ENCODE measurements at regions not wholly inside any gene's neighbourhood (a gene's known extent, or its start where the extent isn't known, plus 50 kb on each side); places are given as distances from the start of the nearest gene placed in this dataset.

GRCh38 chr5:124907098-124907644 is 160.7 kb upstream of the ZNF608 start:
- H3K27me3 Mint-ChIP-seq (ENCODE audit: insufficient read depth) = no peaks in the 10 kb centered on the region; the same call in 1 of the 2 replicates
- no peaks in the 10 kb centered on the region for H3K9me3 Mint-ChIP-seq
- H3K36me3 Mint-ChIP-seq (ENCODE audit: low read depth) = no peaks in the 10 kb centered on the region
- H3K27ac Mint-ChIP-seq = no peak overlapping the region
- H3K4me3 Mint-ChIP-seq = no peak overlapping the region
- H3K4me1 Mint-ChIP-seq (ENCODE audit: low read depth) = peaks cover 6% of the 10 kb centered on the region; the same call in 1 of the 2 replicates
- DNase-seq = no peak
- no peak for TF ChIP-seq CTCF (IDR thresholded peaks at IDR 0.05)

GRCh38 chr5:124908581-124909451 is 162.4 kb upstream of the ZNF608 start:
- DNase-seq = no peak
- no peaks in the 10 kb centered on the region for H3K36me3 Mint-ChIP-seq (ENCODE audit: low read depth)
- no peak overlapping the region for H3K27ac Mint-ChIP-seq
- no peaks in the 10 kb centered on the region for H3K9me3 Mint-ChIP-seq
- no peak for TF ChIP-seq CTCF (IDR thresholded peaks at IDR 0.05)
- H3K4me1 Mint-ChIP-seq (ENCODE audit: low read depth) = peaks cover 6% of the 10 kb centered on the region; the same call in 1 of the 2 replicates
- no peak overlapping the region for H3K4me3 Mint-ChIP-seq
- H3K27me3 Mint-ChIP-seq (ENCODE audit: insufficient read depth) = peaks cover 3% of the 10 kb centered on the region; the same call in 1 of the 2 replicates

- Mint-ChIP-seq H3K27ac (no peak overlapping the region), H3K9me3 (no peaks in the 10 kb centered on the region), H3K4me1 (ENCODE audit: low read depth) (peaks cover 6% of the 10 kb centered on the region; the same call in 1 of the 2 replicates), H3K36me3 (ENCODE audit: low read depth) (no peaks in the 10 kb centered on the region), H3K4me3 (no peak overlapping the region), H3K27me3 (ENCODE audit: insufficient read depth) (peaks cover 3% of the 10 kb centered on the region; the same call in 1 of the 2 replicates)
- TF ChIP-seq CTCF (IDR thresholded peaks at IDR 0.05) = no peak
- no peak for DNase-seq
Observed at GRCh38 chr5:124909734-124910133, 163.3 kb upstream of the ZNF608 start.

GRCh38 chr5:124910354-124911016 is 164.0 kb upstream of the ZNF608 start:
- Mint-ChIP-seq H3K4me3 (no peak overlapping the region), H3K9me3 (no peaks in the 10 kb centered on the region), H3K36me3 (ENCODE audit: low read depth) (no peaks in the 10 kb centered on the region), H3K27ac (no peak overlapping the region), H3K27me3 (ENCODE audit: insufficient read depth) (peaks cover 3% of the 10 kb centered on the region; the same call in 1 of the 2 replicates), H3K4me1 (ENCODE audit: low read depth) (peaks cover 6% of the 10 kb centered on the region; the same call in 1 of the 2 replicates)
- DNase-seq = no peak
- TF ChIP-seq CTCF (IDR thresholded peaks at IDR 0.05) = no peak

GRCh38 chr5:124912638-124913328 is 166.3 kb upstream of the ZNF608 start:
- Mint-ChIP-seq H3K27ac (no peak overlapping the region), H3K4me1 (ENCODE audit: low read depth) (no peaks in the 10 kb centered on the region; the same call in 1 of the 2 replicates), H3K4me3 (no peak overlapping the region), H3K27me3 (ENCODE audit: insufficient read depth) (peaks cover 3% of the 10 kb centered on the region; the same call in 1 of the 2 replicates), H3K9me3 (no peaks in the 10 kb centered on the region), H3K36me3 (ENCODE audit: low read depth) (no peaks in the 10 kb centered on the region)
- TF ChIP-seq CTCF (IDR thresholded peaks at IDR 0.05) = no peak
- no peak for DNase-seq

Data from HFFc6 (cell line).